Stimulated activated CD4-positive, alpha-beta T cell treated with anti-CD3 and anti-CD28 coated beads, Interleukin-1b, Interleukin-23, amount 100 ng/mL, for 48 hours (primary cell): ENCODE measurements at regions not wholly inside any gene's neighbourhood (a gene's known extent, or its start where the extent isn't known, plus 50 kb on each side); places are given as distances from the start of the nearest gene placed in this dataset.
A peak's percentile ranks its signal among the peaks of the same experiment; 100 is the strongest.
"Not testable (repeated sequence)": the region's sequence is repeated elsewhere in the genome, so short reads cannot be mapped to it uniquely, and the experiment has no call there.

Experiments used
- DNase-seq: peaks from one replicate; pipeline ENCODE4 v3.0.0-alpha.2; 2020

GRCh38 chr19:20482721-20483120 lies 82.9 kb downstream of the ZNF737 start:
- no peak for DNase-seq

GRCh38 chr19:20481736-20482135 lies 83.8 kb downstream of the ZNF737 start:
- DNase-seq, result no peak

GRCh38 chr19:20479483-20479882 lies 86.1 kb downstream of the ZNF737 start:
- DNase-seq, result no peak

- no peak for DNase-seq
Measured at GRCh38 chr19:20478936-20479335, 86.6 kb downstream of the ZNF737 start.

GRCh38 chr19:20472854-20473253 lies 92.7 kb downstream of the ZNF737 start:
- DNase-seq, result no peak

- no peak for DNase-seq
Measured at GRCh38 chr19:20471431-20471830, 94.2 kb downstream of the ZNF737 start.

GRCh38 chr19:20470345-20471135 lies 95.0 kb downstream of the ZNF737 start:
- DNase-seq, result no peak

GRCh38 chr19:20466638-20466990 lies 99.0 kb downstream of the ZNF737 start:
- DNase-seq, result not testable (repeated sequence)

- DNase-seq, result not testable (repeated sequence)
Measured at GRCh38 chr19:20465922-20466637, 99.5 kb downstream of the ZNF737 start.

GRCh38 chr19:20453425-20453935 lies 112.1 kb downstream of the ZNF737 start:
- DNase-seq, result no peak

GRCh38 chr19:20444202-20444885 lies 121.2 kb downstream of the ZNF737 start:
- no peak for DNase-seq

- DNase-seq, result not testable (repeated sequence)
Measured at GRCh38 chr19:20432266-20432842, 133.2 kb downstream of the ZNF737 start.

- DNase-seq, result no peak
Measured at GRCh38 chr19:20431826-20432225, 133.8 kb downstream of the ZNF737 start.

- DNase-seq, result peak; percentile 42
Measured at GRCh38 chr19:20423381-20424197, 142.0 kb downstream of the ZNF737 start.

- no peak for DNase-seq
Measured at GRCh38 chr19:20422216-20423205, 143.1 kb downstream of the ZNF737 start.

GRCh38 chr19:20416661-20417060 lies 148.9 kb downstream of the ZNF737 start:
- DNase-seq, result no peak

GRCh38 chr19:20414120-20414519 lies 151.5 kb downstream of the ZNF737 start:
- DNase-seq, result no peak

- no peak for DNase-seq
Measured at GRCh38 chr19:20413705-20414104, 151.9 kb downstream of the ZNF737 start.

GRCh38 chr19:20412846-20413245 lies 152.7 kb downstream of the ZNF737 start:
- DNase-seq, result no peak

GRCh38 chr19:20397292-20397691 lies 168.3 kb downstream of the ZNF737 start:
- DNase-seq, result no peak

- no peak for DNase-seq
Measured at GRCh38 chr19:20388706-20389225, 176.8 kb downstream of the ZNF737 start.
